Kidney (tissue), 13 donors: ENCODE measurements at regions not wholly inside any gene's neighbourhood (a gene's known extent, or its start where the extent isn't known, plus 50 kb on each side); places are given as distances from the start of the nearest gene placed in this dataset.

Experiments used
- DNase-seq, 5 donors: peaks; one replicate each; pipeline ENCODE4 v3.0.0-alpha.2; 2013 to 2020
- FAIRE-seq: peaks from 2 replicates; lab custom pipeline; 2012; peaks lifted over from hg19 to GRCh38; lab: Jason Lieb, UNC
- H3K27ac ChIP-seq, 2 donors: one replicate each; pipeline ENCODE4 v1.7.0; 2013; ENCODE audit warnings: low read depth in 2 of 2, low read length in 2 of 2, inconsistent platforms in 1 of 2
- H3K27me3 ChIP-seq: one replicate; pipeline ENCODE4 v1.7.1; 2013; ENCODE audit warnings: low read length, inconsistent platforms; ENCODE audit not compliant: control insufficient read depth, insufficient read depth
- H3K36me3 ChIP-seq, 3 donors: one replicate each; pipeline versions ENCODE4 v1.7.0 to v1.7.1; 2013; ENCODE audit warnings: low read length in 3 of 3, control low read depth in 1 of 3, inconsistent platforms in 1 of 3; ENCODE audit not compliant: insufficient read depth in 3 of 3, control insufficient read depth in 2 of 3
- H3K4me1 ChIP-seq, 3 donors: one replicate each; pipeline versions ENCODE4 v1.7.0 to v1.7.1; 2013; ENCODE audit warnings: low read length in 3 of 3, inconsistent platforms in 1 of 3, low read depth in 1 of 3; ENCODE audit not compliant: control insufficient read depth in 2 of 3, insufficient read depth in 2 of 3
- H3K4me3 ChIP-seq, 3 donors: one replicate each; pipeline versions ENCODE4 v1.7.0 to v1.8.1; 2013; ENCODE audit warnings: low read length in 3 of 3, control low read depth in 1 of 3, inconsistent platforms in 1 of 3
- H3K9ac ChIP-seq, 3 donors: one replicate each; pipeline versions ENCODE4 v1.7.0 to v1.7.1; 2013; ENCODE audit warnings: low read length in 3 of 3, control low read depth in 1 of 3, inconsistent platforms in 1 of 3
- H3K9me3 ChIP-seq, 3 donors: one replicate each; pipeline versions ENCODE4 v1.7.0 to v1.7.1; 2013; ENCODE audit warnings: low read length in 3 of 3, control low read depth in 1 of 3, inconsistent platforms in 1 of 3; ENCODE audit not compliant: control insufficient read depth in 2 of 3, insufficient read depth in 1 of 3
- CTCF ChIP-seq: IDR thresholded peaks from 3 replicates; pipeline ENCODE4 v1.5.1; 2012; ENCODE audit warnings: mild to moderate bottlenecking, moderate library complexity, borderline replicate concordance; ENCODE audit not compliant: insufficient read depth; ENCODE audit errors: extremely low read depth
- intact Hi-C: fragments of 100-400 bp; cut with DNase I; formaldehyde crosslinking; loops from one replicate; pipeline ENCODE4 v1.11.1; 2022
- donor health status: control.
- donor health status: control.
- donor health status: control.
- donor health status: control.
- donor health status: control.
- donor health status: DM: yes; HTN: yes; CAD: no.
- donor health status: Normal renal cell carcinoma (clear cell type).

- no peak overlapping the region for H3K4me3 ChIP-seq
- no peak overlapping the region for H3K9ac ChIP-seq
- H3K36me3 ChIP-seq: no peaks in the 10 kb centered on the region
- H3K9me3 ChIP-seq: no peaks in the 10 kb centered on the region
- DNase-seq: no peak
- intact Hi-C loops: no loop called here
- FAIRE-seq: no peak
- no peak for TF ChIP-seq CTCF
- H3K4me1 ChIP-seq: peaks cover 0 to 14% (median 10%) of the 10 kb centered on the region in 3 donors
- H3K27me3 ChIP-seq: no peaks in the 10 kb centered on the region
- H3K27ac ChIP-seq: no peak overlapping the region
Measured at GRCh38 chr7:22569586-22570321, 69.8 kb upstream of the STEAP1B start.

GRCh38 chr7:22566592-22566991 lies 66.6 kb upstream of the STEAP1B start:
- intact Hi-C loops: no loop called here
- Histone ChIP-seq H3K4me3 (no peak overlapping the region), H3K36me3 (no peaks in the 10 kb centered on the region), H3K9me3 (no peaks in the 10 kb centered on the region), H3K9ac (no peak overlapping the region), H3K4me1 (peaks cover 8 to 31% (median 24%) of the 10 kb centered on the region in 3 donors), H3K27ac (no peak overlapping the region), H3K27me3 (no peaks in the 10 kb centered on the region)
- TF ChIP-seq CTCF: no peak
- DNase-seq (no peak), FAIRE-seq (no peak)

GRCh38 chr7:22566176-22566575 lies 66.2 kb upstream of the STEAP1B start:
- no peak for FAIRE-seq
- no peaks in the 10 kb centered on the region for H3K9me3 ChIP-seq
- no peak for DNase-seq

More at GRCh38 chr7:22566176-22566575, 66.2 kb upstream of the STEAP1B start:
- Histone ChIP-seq H3K9ac (no peak overlapping the region), H3K4me3 (no peak overlapping the region), H3K4me1 (peaks cover 8 to 33% (median 24%) of the 10 kb centered on the region in 3 donors), H3K27ac (no peak overlapping the region), H3K27me3 (no peaks in the 10 kb centered on the region), H3K36me3 (no peaks in the 10 kb centered on the region)
- intact Hi-C loops: no loop called here
- no peak for TF ChIP-seq CTCF
